IgD-negative memory B cell (primary cell): ENCODE measurements at regions not wholly inside any gene's neighbourhood (a gene's known extent, or its start where the extent isn't known, plus 50 kb on each side); places are given as distances from the start of the nearest gene placed in this dataset.
A peak's percentile ranks its signal among the peaks of the same experiment; 100 is the strongest.

ENCODE experiments used
- H3K27ac Mint-ChIP-seq, 3 donors: one replicate each; pipeline ENCODE4 v1.8.0; 2020 to 2022; ENCODE audit warnings: mild to moderate bottlenecking in 3 of 3, mixed read lengths in 3 of 3, moderate library complexity in 1 of 3
- H3K27me3 Mint-ChIP-seq: one replicate; pipeline ENCODE4 v1.8.0; 2021; ENCODE audit warnings: mixed read lengths
- H3K36me3 Mint-ChIP-seq: one replicate; pipeline ENCODE4 v1.8.0; 2020; ENCODE audit warnings: mild to moderate bottlenecking, mixed read lengths
- H3K4me1 Mint-ChIP-seq, 3 donors: one replicate each; pipeline ENCODE4 v1.8.0; 2020 to 2022; ENCODE audit warnings: mixed read lengths in 3 of 3, mild to moderate bottlenecking in 1 of 3
- H3K4me3 Mint-ChIP-seq, 4 donors: one replicate each; pipeline ENCODE4 v1.8.0; 2020 to 2022; ENCODE audit warnings: mild to moderate bottlenecking in 4 of 4, mixed read lengths in 4 of 4, moderate library complexity in 3 of 4
- H3K9me3 Mint-ChIP-seq, 3 donors: one replicate each; pipeline ENCODE4 v1.8.0; 2020 to 2021; ENCODE audit warnings: mixed read lengths in 3 of 3, mild to moderate bottlenecking in 1 of 3

DNA sequence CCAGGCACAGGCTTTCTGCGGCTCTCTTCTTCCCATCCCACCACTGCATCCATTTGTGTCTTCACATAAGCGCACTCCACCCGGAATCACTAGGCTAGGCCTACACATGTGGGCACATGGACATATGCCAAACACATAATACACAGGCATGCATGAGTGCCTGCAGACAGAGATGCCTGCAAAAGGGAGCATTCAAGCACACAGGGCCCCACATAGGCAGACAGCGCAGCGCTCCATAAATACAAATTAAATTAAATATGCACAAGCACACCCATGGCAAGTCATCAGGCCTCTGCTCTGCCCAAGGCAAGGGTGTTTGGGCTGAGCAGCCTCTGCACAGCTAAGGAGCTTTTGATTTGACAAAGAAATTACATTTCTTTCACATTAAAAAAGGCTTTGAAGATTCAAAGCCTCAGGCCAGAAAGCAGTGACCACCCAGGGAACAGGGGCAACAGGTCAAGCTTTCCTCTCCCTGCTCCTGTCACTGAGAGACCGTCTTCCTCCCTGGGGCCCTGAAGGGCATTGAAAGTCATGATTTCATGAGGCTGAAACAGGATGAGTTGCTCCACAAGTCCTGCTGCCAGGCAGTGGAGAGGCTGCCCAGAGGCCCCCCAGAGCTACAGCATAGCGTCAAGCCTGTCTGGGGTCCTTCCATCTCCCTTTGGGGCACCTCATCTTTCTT is 134.2 kb upstream of the LRFN2 start:
- no peaks in the 10 kb centered on the region for H3K9me3 Mint-ChIP-seq
- peaks cover 2% of the 10 kb centered on the region for H3K27me3 Mint-ChIP-seq
- peaks cover 4% of the 10 kb centered on the region for H3K36me3 Mint-ChIP-seq
- H3K27ac Mint-ChIP-seq, result no peak overlapping the region
- no peak overlapping the region for H3K4me3 Mint-ChIP-seq
- H3K4me1 Mint-ChIP-seq, result peaks cover 11 to 16% (median 12%) of the 10 kb centered on the region in 3 donors

DNA sequence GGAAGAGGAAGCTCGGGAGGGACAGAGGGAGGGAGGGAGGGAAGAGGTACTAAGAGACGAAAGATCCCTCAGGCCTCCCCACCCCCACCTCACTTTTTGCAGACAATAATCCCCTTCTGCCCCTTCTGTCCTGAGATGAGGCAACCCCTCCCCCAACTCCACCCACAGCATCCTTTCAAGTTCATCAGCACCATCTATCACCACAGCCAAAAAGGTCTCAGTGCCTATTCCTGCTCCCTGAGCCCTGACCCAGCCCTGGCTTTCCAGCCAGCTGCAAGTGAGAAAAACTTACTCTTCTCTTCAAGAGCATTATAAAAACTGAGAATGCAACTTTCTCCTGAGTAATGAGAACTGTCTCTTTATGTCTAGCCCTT is 133.2 kb upstream of the LRFN2 start:
- Mint-ChIP-seq H3K4me1 (peaks cover 11 to 16% (median 12%) of the 10 kb centered on the region in 3 donors), H3K4me3 (peak overlapping the region in 1 of 4 donors; percentile 81), H3K36me3 (peaks cover 4% of the 10 kb centered on the region), H3K27me3 (peaks cover 5% of the 10 kb centered on the region), H3K27ac (peak overlapping the region in 1 of 3 donors; percentile 45), H3K9me3 (no peaks in the 10 kb centered on the region)

GRCh38 chr6:40719671-40720374 is 132.7 kb upstream of the LRFN2 start:
- Mint-ChIP-seq H3K4me3 (peak overlapping the region in 3 of 4 donors; percentile 2 to 83 (median 4)), H3K36me3 (peaks cover 4% of the 10 kb centered on the region), H3K27me3 (peaks cover 10% of the 10 kb centered on the region), H3K27ac (peak overlapping the region in 1 of 3 donors; percentile 45), H3K9me3 (no peaks in the 10 kb centered on the region), H3K4me1 (peaks cover 11 to 16% (median 12%) of the 10 kb centered on the region in 3 donors)

DNA sequence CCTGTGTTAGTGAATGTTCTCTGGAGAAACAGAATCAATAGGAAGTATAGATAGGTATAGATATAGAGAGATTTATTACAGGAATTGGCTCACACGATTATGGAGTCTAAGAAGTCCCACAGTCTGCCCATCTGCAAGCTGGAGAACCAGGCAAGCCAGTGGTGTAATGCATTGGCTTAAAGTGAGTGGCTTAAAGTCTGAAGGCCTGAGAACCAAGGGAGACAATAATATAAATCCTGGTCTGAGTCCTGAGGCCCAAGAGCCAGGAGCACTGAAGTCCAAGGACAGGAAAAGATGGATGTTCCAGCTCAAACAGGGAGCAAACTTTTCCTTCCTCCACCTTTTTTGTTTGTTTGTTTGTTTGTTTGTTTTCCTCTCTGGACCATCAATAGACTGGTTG is 131.2 kb upstream of the LRFN2 start:
- Mint-ChIP-seq H3K9me3 (no peaks in the 10 kb centered on the region), H3K27me3 (peaks cover 13% of the 10 kb centered on the region), H3K4me1 (peaks cover 11 to 18% (median 12%) of the 10 kb centered on the region in 3 donors), H3K36me3 (peaks cover 4% of the 10 kb centered on the region), H3K27ac (peak overlapping the region in 1 of 3 donors; percentile 83), H3K4me3 (no peak overlapping the region)

- H3K27me3 Mint-ChIP-seq, result peaks cover 13% of the 10 kb centered on the region
- peaks cover 11 to 18% (median 12%) of the 10 kb centered on the region in 3 donors for H3K4me1 Mint-ChIP-seq
- H3K36me3 Mint-ChIP-seq, result peaks cover 2% of the 10 kb centered on the region
- peak overlapping the region in 1 of 4 donors; percentile 42 for H3K4me3 Mint-ChIP-seq
- H3K9me3 Mint-ChIP-seq, result no peaks in the 10 kb centered on the region
- H3K27ac Mint-ChIP-seq, result no peak overlapping the region
These were observed 130.4 kb upstream of the LRFN2 start for GRCh38 chr6:40717411-40718057.

- H3K4me1 Mint-ChIP-seq, result peaks cover 11 to 18% (median 12%) of the 10 kb centered on the region in 3 donors
- H3K36me3 Mint-ChIP-seq, result peaks cover 2% of the 10 kb centered on the region
- H3K27me3 Mint-ChIP-seq, result peaks cover 13% of the 10 kb centered on the region
- peak overlapping the region in 1 of 3 donors; percentile 80 for H3K27ac Mint-ChIP-seq
- no peaks in the 10 kb centered on the region for H3K9me3 Mint-ChIP-seq
- H3K4me3 Mint-ChIP-seq, result no peak overlapping the region
These were observed 128.6 kb upstream of the LRFN2 start for GRCh38 chr6:40715570-40716403.

DNA sequence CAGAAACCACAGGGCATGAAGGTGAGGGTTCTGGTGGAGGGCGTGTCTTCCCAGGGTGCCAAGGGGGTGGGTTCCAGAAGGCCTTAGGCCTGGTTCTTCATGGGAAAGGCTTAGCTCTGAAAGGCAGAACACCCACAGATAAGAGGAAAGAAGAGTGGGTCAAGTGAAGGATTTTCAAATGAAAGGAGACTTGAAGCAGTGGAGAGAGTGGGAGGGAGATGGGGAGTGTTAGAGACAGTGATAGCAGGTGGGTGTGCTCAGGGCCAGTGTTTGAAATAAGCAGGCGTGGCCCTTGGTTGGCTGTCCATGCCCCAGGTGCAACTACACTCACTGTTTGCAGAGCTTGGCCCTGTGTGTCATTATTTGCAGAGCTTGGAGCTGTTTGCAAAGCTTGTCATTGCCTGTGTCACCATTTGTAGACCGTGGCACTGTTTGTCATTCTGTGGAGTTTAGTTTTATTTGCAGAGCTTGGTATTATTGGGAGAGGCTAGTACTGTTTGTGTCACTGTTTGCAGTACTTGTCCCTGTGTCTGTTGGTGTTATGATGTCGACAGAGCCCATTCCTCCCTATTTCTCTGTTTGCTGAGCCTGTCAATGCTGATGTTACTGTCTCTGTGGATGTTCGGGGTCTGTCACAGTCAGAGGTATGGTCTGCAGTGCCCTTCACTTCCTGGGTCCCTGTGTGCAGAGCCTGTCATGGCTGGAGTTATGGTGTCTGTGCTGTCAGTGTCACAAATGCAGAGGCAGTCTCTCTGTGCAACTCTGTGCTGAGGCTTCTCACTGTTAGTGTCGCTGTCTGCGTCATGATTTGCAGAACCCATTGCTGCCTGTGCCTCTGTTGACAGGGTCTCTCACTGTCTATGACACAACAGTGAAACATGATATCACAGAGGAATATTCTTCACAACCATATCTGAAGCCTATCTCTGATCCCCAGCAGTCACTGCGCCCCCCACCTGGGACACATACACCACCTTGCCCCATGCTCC is 127.7 kb upstream of the LRFN2 start:
- Mint-ChIP-seq H3K9me3 (no peaks in the 10 kb centered on the region), H3K36me3 (peaks cover 2% of the 10 kb centered on the region), H3K4me1 (peaks cover 9 to 13% (median 10%) of the 10 kb centered on the region in 3 donors), H3K27me3 (peaks cover 13% of the 10 kb centered on the region), H3K4me3 (no peak overlapping the region), H3K27ac (peak overlapping the region in 1 of 3 donors; percentile 80)

DNA sequence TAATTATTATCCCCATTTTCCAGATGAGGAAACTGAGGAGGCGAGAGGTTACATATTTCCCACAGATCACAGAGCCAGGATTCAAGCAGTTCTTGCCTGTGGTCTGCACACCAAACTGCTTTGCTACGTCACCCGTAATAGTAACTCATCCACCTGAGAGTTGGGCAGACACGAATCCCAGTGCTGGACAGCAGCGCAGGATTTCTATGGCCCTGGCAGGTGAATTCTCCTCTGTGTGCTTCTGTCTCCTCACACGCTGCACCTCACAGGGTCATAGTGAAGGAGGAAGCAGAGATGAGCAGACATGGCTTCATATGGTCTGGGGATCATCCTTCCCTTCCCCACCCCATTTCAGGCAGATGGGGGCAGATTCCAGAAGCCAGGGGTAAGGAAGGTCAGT is 127.0 kb upstream of the LRFN2 start:
- Mint-ChIP-seq H3K4me1 (peaks cover 3 to 5% (median 3%) of the 10 kb centered on the region in 3 donors), H3K4me3 (no peak overlapping the region), H3K36me3 (peaks cover 2% of the 10 kb centered on the region), H3K27me3 (peaks cover 13% of the 10 kb centered on the region), H3K9me3 (no peaks in the 10 kb centered on the region), H3K27ac (no peak overlapping the region)

GRCh38 chr6:40713002-40713719 is 126.0 kb upstream of the LRFN2 start:
- Mint-ChIP-seq H3K27ac (no peak overlapping the region), H3K36me3 (peaks cover 2% of the 10 kb centered on the region), H3K4me1 (peaks cover 0 to 2% (median 0%) of the 10 kb centered on the region in 3 donors), H3K27me3 (peaks cover 18% of the 10 kb centered on the region), H3K4me3 (no peak overlapping the region), H3K9me3 (no peaks in the 10 kb centered on the region)

- Mint-ChIP-seq H3K27me3 (peaks cover 23% of the 10 kb centered on the region), H3K4me1 (peaks cover 0 to 2% (median 0%) of the 10 kb centered on the region in 3 donors), H3K27ac (no peak overlapping the region), H3K4me3 (no peak overlapping the region), H3K36me3 (no peaks in the 10 kb centered on the region), H3K9me3 (no peaks in the 10 kb centered on the region)
These were observed 123.6 kb upstream of the LRFN2 start for GRCh38 chr6:40710626-40711330.

GRCh38 chr6:40708049-40708448 is 120.9 kb upstream of the LRFN2 start:
- H3K27me3 Mint-ChIP-seq, result peaks cover 22% of the 10 kb centered on the region
- no peaks in the 10 kb centered on the region for H3K4me1 Mint-ChIP-seq
- H3K27ac Mint-ChIP-seq, result no peak overlapping the region
- no peaks in the 10 kb centered on the region for H3K9me3 Mint-ChIP-seq
- H3K36me3 Mint-ChIP-seq, result no peaks in the 10 kb centered on the region
- H3K4me3 Mint-ChIP-seq, result no peak overlapping the region

GRCh38 chr6:40706178-40706577 is 119.0 kb upstream of the LRFN2 start:
- Mint-ChIP-seq H3K4me1 (no peaks in the 10 kb centered on the region), H3K36me3 (no peaks in the 10 kb centered on the region), H3K27me3 (peaks cover 29% of the 10 kb centered on the region), H3K4me3 (no peak overlapping the region), H3K9me3 (no peaks in the 10 kb centered on the region), H3K27ac (no peak overlapping the region)

DNA sequence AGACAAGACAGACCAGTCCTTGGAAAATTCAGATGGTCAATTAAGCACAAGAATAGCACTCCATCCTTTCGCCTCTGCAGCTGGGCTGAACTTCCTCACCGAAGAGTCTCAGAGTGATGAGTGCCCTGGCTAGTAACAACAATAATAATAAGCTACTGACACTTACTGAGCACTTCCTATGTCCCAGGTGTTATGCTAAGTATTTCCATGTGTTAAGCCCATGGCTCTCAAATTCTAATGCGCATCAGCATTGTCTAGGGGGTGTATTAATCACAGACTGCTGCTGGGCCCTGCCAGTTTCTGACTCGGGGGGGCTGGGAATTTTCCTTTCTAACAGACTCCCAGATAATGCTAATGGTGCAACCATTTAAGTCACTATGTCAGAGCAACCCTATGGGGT is 118.2 kb upstream of the LRFN2 start:
- Mint-ChIP-seq H3K4me1 (no peaks in the 10 kb centered on the region), H3K4me3 (no peak overlapping the region), H3K27ac (no peak overlapping the region), H3K9me3 (peaks cover 0 to 2% (median 0%) of the 10 kb centered on the region in 3 donors), H3K36me3 (no peaks in the 10 kb centered on the region), H3K27me3 (peaks cover 29% of the 10 kb centered on the region)
